SJSA1 (cell line): ENCODE measurements at regions not wholly inside any gene's neighbourhood (a gene's known extent, or its start where the extent isn't known, plus 50 kb on each side); places are given as distances from the start of the nearest gene placed in this dataset.
A peak's percentile ranks its signal among the peaks of the same experiment; 100 is the strongest.
"Not testable (repeated sequence)": the region's sequence is repeated elsewhere in the genome, so short reads cannot be mapped to it uniquely, and the experiment has no call there.

ENCODE experiments used
- DNase-seq, 2 experiments: peaks; one replicate each; pipeline ENCODE4 v3.0.0-alpha.2; 2015 to 2020; ENCODE audit warnings: low spot score in 2 of 2, low read depth in 1 of 2
- H3K27ac ChIP-seq: fragments of 250-450 bp; sonication (Bioruptor Pico); 2 replicates; pipeline ENCODE4 v1.5.1; 2020; ENCODE audit warnings: mild to moderate bottlenecking, moderate library complexity
- H3K27me3 ChIP-seq: fragments of 250-450 bp; sonication (Bioruptor Pico); replicated peaks from 2 replicates; pipeline ENCODE4 v1.5.1; 2020; ENCODE audit warnings: mild to moderate bottlenecking, moderate library complexity
- H3K36me3 ChIP-seq: fragments of 250-450 bp; sonication (Bioruptor Pico); 2 replicates; pipeline ENCODE4 v1.5.1; 2020; ENCODE audit warnings: mild to moderate bottlenecking
- H3K4me1 ChIP-seq: fragments of 250-450 bp; sonication (Bioruptor Pico); replicated peaks from 2 replicates; pipeline ENCODE4 v1.6.1; 2021; ENCODE audit warnings: mild to moderate bottlenecking
- H3K4me3 ChIP-seq: fragments of 250-450 bp; sonication (Bioruptor Pico); 2 replicates; pipeline ENCODE4 v1.5.1; 2020; ENCODE audit warnings: mild to moderate bottlenecking
- H3K9me3 ChIP-seq: fragments of 250-450 bp; sonication (Bioruptor Pico); replicated peaks from 2 replicates; pipeline ENCODE4 v1.5.1; 2020; ENCODE audit warnings: mild to moderate bottlenecking

- H3K9me3 ChIP-seq = no peaks in the 10 kb centered on the region
- H3K4me3 ChIP-seq = no peak overlapping the region
- peak in 1 of 2 experiments; percentile 43 for DNase-seq
- H3K27me3 ChIP-seq = no peaks in the 10 kb centered on the region
- H3K36me3 ChIP-seq = no peaks in the 10 kb centered on the region
- peaks cover 21% of the 10 kb centered on the region for H3K4me1 ChIP-seq
- H3K27ac ChIP-seq = peak overlapping the region; percentile 96
These were observed 283.9 kb downstream of the SDHAF3 start for GRCh38 chr7:97401398-97401797.

GRCh38 chr7:97405835-97406234 is 288.3 kb downstream of the SDHAF3 start:
- DNase-seq = no peak

GRCh38 chr7:97407106-97407505 is 289.6 kb downstream of the SDHAF3 start:
- Histone ChIP-seq H3K36me3 (no peaks in the 10 kb centered on the region), H3K27ac (no peak overlapping the region), H3K9me3 (no peaks in the 10 kb centered on the region), H3K4me3 (no peak overlapping the region), H3K27me3 (no peaks in the 10 kb centered on the region), H3K4me1 (no peaks in the 10 kb centered on the region)
- DNase-seq = no peak

More at GRCh38 chr7:97405835-97406234, 288.3 kb downstream of the SDHAF3 start:
- Histone ChIP-seq H3K27ac (no peak overlapping the region), H3K9me3 (no peaks in the 10 kb centered on the region), H3K27me3 (no peaks in the 10 kb centered on the region), H3K4me3 (no peak overlapping the region), H3K4me1 (peaks cover 12% of the 10 kb centered on the region), H3K36me3 (no peaks in the 10 kb centered on the region)

GRCh38 chr7:97409346-97409745 is 291.8 kb downstream of the SDHAF3 start:
- Histone ChIP-seq H3K27me3 (no peaks in the 10 kb centered on the region), H3K27ac (no peak overlapping the region), H3K36me3 (no peaks in the 10 kb centered on the region), H3K4me3 (no peak overlapping the region), H3K4me1 (no peaks in the 10 kb centered on the region), H3K9me3 (no peaks in the 10 kb centered on the region)
- DNase-seq = no peak

- Histone ChIP-seq H3K27me3 (no peaks in the 10 kb centered on the region), H3K9me3 (no peaks in the 10 kb centered on the region), H3K4me1 (no peaks in the 10 kb centered on the region), H3K27ac (no peak overlapping the region), H3K4me3 (no peak overlapping the region), H3K36me3 (no peaks in the 10 kb centered on the region)
- no peak for DNase-seq
These were observed 300.8 kb downstream of the SDHAF3 start for GRCh38 chr7:97418312-97418711.

GRCh38 chr7:97419898-97420297 is 302.4 kb downstream of the SDHAF3 start:
- H3K27ac ChIP-seq = no peak overlapping the region
- H3K36me3 ChIP-seq = no peaks in the 10 kb centered on the region
- no peaks in the 10 kb centered on the region; the same call in 1 of the 2 replicates for H3K9me3 ChIP-seq
- DNase-seq = no peak
- no peaks in the 10 kb centered on the region for H3K4me1 ChIP-seq
- no peaks in the 10 kb centered on the region for H3K27me3 ChIP-seq
- H3K4me3 ChIP-seq = no peak overlapping the region

- no peaks in the 10 kb centered on the region for H3K27me3 ChIP-seq
- no peaks in the 10 kb centered on the region for H3K4me1 ChIP-seq
- H3K27ac ChIP-seq = no peak overlapping the region
- no peaks in the 10 kb centered on the region; the same call in 1 of the 2 replicates for H3K9me3 ChIP-seq
- H3K36me3 ChIP-seq = no peaks in the 10 kb centered on the region
- DNase-seq = no peak
- H3K4me3 ChIP-seq = no peak overlapping the region
These were observed 303.9 kb downstream of the SDHAF3 start for GRCh38 chr7:97421307-97421930.

- Histone ChIP-seq H3K36me3 (no peaks in the 10 kb centered on the region), H3K4me1 (no peaks in the 10 kb centered on the region), H3K9me3 (no peaks in the 10 kb centered on the region; the same call in 1 of the 2 replicates), H3K4me3 (no peak overlapping the region), H3K27ac (no peak overlapping the region), H3K27me3 (no peaks in the 10 kb centered on the region)
- DNase-seq = no peak
These were observed 304.5 kb downstream of the SDHAF3 start for GRCh38 chr7:97422046-97422445.

- no peak overlapping the region for H3K4me3 ChIP-seq
- H3K27ac ChIP-seq = no peak overlapping the region
- no peaks in the 10 kb centered on the region for H3K27me3 ChIP-seq
- H3K4me1 ChIP-seq = no peaks in the 10 kb centered on the region
- no peaks in the 10 kb centered on the region; the same call in 1 of the 2 replicates for H3K9me3 ChIP-seq
- DNase-seq = no peak
- no peaks in the 10 kb centered on the region for H3K36me3 ChIP-seq
These were observed 301.9 kb upstream of the TAC1 start for GRCh38 chr7:97430006-97430405.

GRCh38 chr7:97439637-97440214 is 292.2 kb upstream of the TAC1 start:
- Histone ChIP-seq H3K9me3 (peaks cover 6% of the 10 kb centered on the region; the same call in 1 of the 2 replicates), H3K36me3 (no peaks in the 10 kb centered on the region), H3K27me3 (no peaks in the 10 kb centered on the region), H3K27ac (no peak overlapping the region), H3K4me1 (no peaks in the 10 kb centered on the region), H3K4me3 (no peak overlapping the region)
- DNase-seq = no peak

- Histone ChIP-seq H3K27me3 (no peaks in the 10 kb centered on the region), H3K4me3 (no peak overlapping the region), H3K4me1 (no peaks in the 10 kb centered on the region), H3K27ac (no peak overlapping the region), H3K36me3 (no peaks in the 10 kb centered on the region), H3K9me3 (no peaks in the 10 kb centered on the region)
- DNase-seq = no peak
These were observed 285.5 kb upstream of the TAC1 start for GRCh38 chr7:97446361-97446760.

GRCh38 chr7:97449448-97449847 is 282.4 kb upstream of the TAC1 start:
- H3K4me3 ChIP-seq, DNase-seq: not testable (repeated sequence)

GRCh38 chr7:97450516-97450915 is 281.4 kb upstream of the TAC1 start:
- no peak overlapping the region for H3K27ac ChIP-seq
- H3K4me1 ChIP-seq = no peaks in the 10 kb centered on the region
- no peaks in the 10 kb centered on the region for H3K27me3 ChIP-seq
- H3K4me3 ChIP-seq = no peak overlapping the region
- no peak for DNase-seq
- no peaks in the 10 kb centered on the region; the same call in 1 of the 2 replicates for H3K9me3 ChIP-seq
- no peaks in the 10 kb centered on the region for H3K36me3 ChIP-seq

More at GRCh38 chr7:97449448-97449847, 282.4 kb upstream of the TAC1 start:
- not testable (repeated sequence) for H3K27me3 ChIP-seq, H3K36me3 ChIP-seq, H3K4me1 ChIP-seq, H3K27ac ChIP-seq, H3K9me3 ChIP-seq

GRCh38 chr7:97454636-97455035 is 277.2 kb upstream of the TAC1 start:
- H3K4me3 ChIP-seq = no peak overlapping the region
- DNase-seq = no peak
- no peak overlapping the region for H3K27ac ChIP-seq
- H3K9me3 ChIP-seq = no peaks in the 10 kb centered on the region; the same call in 1 of the 2 replicates
- no peaks in the 10 kb centered on the region for H3K4me1 ChIP-seq
- no peaks in the 10 kb centered on the region for H3K36me3 ChIP-seq
- H3K27me3 ChIP-seq = no peaks in the 10 kb centered on the region
